Tibial nerve (tissue), 3 donors: ENCODE measurements at regions not wholly inside any gene's neighbourhood (a gene's known extent, or its start where the extent isn't known, plus 50 kb on each side); places are given as distances from the start of the nearest gene placed in this dataset.

Experiments
- POLR2A ChIP-seq, 2 donors: fragments of 450-650 bp; IDR thresholded peaks; one replicate each; pipeline ENCODE4 v1.6.1; 2017; ENCODE audit warnings: antibody characterized with exemption in 2 of 2, mild to moderate bottlenecking in 2 of 2, moderate library complexity in 2 of 2
- TF ChIP-seq, protein P1 (sequence below), 5 experiments: fragments of 200-600 bp in 3 of 5; fragments of 450-650 bp in 2 of 5; sonication (generic) in 3 of 5; IDR thresholded peaks; one replicate each; pipeline ENCODE4 v1.5.1; 2016 to 2019; ENCODE audit warnings: antibody characterized with exemption in 5 of 5, mild to moderate bottlenecking in 3 of 5, moderate library complexity in 2 of 5

DNA sequence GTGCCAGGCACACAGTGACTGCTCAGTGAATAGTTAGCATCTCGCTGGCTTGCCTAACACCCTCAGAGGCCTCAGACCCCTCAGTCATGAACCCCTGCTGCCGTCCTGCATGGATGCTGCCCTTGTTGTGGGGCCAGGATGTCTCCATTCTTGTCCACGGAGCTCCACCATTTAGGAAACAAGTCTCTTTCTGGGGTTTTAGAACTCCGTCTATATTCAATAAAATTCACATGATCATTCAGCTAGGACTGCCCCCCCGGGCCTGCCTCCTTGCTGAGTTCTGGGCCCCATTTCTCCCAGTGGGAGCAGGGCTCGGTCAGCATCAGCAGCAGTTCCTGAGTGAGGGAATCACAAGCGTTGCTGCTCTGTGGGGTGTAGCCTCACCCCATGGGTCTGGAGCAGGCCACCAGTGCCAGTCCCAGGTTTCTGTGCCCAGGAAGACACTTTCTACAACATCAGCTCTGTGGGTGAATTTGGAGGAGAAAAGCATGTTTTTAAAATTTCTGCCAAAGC is 134.1 kb downstream of the RHOU start:
- TF ChIP-seq POLR2A (IDR thresholded peaks at IDR 0.05), result no peak
- TF ChIP-seq, protein P1, sequence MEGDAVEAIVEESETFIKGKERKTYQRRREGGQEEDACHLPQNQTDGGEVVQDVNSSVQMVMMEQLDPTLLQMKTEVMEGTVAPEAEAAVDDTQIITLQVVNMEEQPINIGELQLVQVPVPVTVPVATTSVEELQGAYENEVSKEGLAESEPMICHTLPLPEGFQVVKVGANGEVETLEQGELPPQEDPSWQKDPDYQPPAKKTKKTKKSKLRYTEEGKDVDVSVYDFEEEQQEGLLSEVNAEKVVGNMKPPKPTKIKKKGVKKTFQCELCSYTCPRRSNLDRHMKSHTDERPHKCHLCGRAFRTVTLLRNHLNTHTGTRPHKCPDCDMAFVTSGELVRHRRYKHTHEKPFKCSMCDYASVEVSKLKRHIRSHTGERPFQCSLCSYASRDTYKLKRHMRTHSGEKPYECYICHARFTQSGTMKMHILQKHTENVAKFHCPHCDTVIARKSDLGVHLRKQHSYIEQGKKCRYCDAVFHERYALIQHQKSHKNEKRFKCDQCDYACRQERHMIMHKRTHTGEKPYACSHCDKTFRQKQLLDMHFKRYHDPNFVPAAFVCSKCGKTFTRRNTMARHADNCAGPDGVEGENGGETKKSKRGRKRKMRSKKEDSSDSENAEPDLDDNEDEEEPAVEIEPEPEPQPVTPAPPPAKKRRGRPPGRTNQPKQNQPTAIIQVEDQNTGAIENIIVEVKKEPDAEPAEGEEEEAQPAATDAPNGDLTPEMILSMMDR (IDR thresholded peaks at IDR 0.05), result no peak
